ENCODE measurements at regions not wholly inside any gene's neighbourhood (a gene's known extent, or its start where the extent isn't known, plus 50 kb on each side); places are given as distances from the start of the nearest gene placed in this dataset.

DNA sequence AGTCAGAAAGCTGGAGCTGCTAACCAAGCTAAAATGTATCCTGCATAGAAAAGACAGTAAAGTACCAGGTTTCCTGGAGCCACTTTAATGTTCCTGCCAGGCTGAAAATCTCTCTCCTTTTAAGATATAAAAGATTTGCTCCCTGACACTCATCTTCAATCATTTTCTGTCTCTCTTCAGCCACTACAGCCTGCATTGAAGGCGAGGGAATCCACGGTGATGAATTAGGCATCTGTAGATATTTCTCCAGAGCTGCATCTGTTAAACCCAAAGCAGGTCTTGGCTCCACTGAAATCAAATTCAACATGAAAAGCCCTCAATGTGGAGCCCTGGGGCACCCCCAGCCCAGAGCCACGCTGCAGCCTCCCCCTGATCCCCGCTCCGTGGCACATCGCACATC lies 94.7 kb upstream of the CRHR1 start:
- no peak for DNase-seq

DNA sequence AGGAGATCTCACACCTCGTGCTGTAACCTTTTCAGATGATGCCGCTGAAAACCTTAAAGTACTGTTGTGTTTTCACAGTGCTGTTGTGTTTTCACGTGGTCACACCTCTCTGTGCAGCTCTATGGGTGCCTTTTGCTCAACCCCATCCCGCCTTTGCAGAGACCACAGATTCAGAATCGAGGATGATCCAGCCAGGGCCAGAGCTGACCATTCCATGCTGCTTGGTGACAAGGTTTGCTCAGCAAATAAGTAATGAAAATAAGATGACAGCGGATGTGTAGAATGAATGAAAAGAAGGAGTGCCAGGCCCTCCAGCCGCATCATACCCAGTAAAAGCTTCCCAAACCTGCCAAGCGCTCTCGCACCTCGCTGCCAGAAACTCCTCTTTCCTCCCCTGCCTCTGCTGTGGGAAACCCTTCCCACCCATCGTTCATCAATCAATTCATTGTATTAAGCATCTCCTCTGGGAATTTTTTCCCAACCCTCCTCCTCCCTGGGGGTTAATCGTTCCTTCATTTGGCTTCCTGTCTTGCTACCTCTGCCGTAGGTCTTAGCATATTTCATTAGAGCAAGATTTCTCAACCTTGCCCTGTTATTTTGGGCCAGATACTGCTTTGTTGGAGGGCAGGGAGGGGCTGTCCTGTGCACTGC lies 93.4 kb upstream of the CRHR1 start:
- DNase-seq, result no peak

- no peak for DNase-seq
Measured at GRCh38 chr17:45692661-45693060, 91.5 kb upstream of the CRHR1 start.

DNA sequence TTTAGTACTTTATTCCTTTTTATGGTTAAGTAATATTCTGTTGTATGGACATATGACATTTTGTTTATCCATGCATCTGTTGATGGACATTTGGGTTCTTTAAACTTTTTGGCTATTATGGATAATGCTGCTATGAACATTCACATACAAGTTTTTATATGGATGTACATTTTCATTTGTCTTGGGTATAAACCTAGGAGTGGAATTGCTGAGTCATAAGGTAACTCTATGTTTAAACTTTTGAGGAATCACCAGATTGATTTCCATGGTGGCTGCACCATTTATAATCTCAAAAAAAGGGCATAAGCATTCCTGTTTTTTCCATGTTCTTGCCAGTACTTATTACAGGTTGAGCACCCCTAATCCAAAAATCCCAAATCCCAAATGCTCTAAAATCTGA lies 90.3 kb upstream of the CRHR1 start:
- no peak for DNase-seq

- no peak for DNase-seq
Measured at GRCh38 chr17:45696442-45696841, 87.7 kb upstream of the CRHR1 start.

DNA sequence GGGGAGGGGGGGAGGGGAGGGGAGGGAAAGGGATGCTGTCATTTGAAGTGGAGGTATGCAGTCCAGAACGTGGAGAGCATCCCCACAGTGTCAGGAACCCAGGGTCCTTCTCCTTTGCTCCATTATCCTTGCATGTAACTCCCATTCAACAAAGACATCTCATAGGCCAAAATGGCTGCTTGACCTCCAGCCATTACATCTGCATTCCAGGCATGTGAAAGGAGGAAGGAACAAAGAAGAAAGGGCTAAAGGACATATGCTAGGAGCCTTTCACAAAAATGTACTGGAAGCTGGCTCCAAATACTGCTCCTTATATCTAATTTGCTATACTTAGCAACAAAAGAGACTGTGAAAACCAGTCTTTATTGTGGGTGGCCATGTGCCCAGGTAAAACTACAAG lies 87.0 kb upstream of the CRHR1 start:
- no peak for DNase-seq

DNA sequence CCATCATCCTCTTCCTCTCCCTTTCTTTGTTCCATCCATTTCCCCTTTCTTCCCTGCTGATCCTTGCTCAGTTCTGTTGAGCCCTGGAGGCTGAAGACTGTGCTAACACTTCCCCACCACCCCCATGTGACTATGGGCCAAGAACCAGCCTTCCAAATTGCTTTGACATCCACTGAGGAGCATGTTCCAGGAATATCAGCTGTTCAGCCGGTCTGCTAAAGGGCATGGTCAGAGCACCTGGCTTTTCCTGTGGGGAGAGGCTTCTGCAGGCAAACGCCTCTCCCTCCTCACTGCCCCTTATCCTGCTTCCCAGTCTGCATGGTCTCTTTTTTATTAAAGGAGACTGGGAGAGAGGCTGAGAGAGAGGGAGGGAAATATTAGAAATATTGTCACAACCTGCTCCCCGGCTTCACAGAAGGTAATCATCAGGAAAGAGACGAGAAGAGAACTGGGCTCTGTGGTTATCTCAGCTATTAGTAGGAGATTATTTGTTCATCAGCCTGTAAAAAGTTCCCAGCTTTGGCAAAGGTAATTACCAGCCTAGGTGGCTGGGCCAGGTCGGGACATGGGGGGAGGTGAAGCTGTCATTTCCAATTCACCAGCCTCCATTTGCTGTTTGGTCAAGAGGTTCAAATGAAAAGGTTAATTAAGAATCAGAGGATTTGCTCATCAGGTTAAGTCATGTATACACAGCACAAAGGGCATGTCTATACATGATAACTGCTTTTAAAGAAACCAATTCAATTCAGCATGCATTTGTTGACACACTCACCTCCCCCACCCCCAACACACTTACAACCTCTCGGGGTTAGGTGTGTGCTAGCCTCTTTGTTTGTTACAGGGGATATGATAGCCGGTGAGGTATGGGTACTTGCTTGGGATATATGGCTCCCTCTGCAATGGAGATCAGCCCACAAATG lies 83.7 kb upstream of the CRHR1 start:
- DNase-seq, result no peak

DNA sequence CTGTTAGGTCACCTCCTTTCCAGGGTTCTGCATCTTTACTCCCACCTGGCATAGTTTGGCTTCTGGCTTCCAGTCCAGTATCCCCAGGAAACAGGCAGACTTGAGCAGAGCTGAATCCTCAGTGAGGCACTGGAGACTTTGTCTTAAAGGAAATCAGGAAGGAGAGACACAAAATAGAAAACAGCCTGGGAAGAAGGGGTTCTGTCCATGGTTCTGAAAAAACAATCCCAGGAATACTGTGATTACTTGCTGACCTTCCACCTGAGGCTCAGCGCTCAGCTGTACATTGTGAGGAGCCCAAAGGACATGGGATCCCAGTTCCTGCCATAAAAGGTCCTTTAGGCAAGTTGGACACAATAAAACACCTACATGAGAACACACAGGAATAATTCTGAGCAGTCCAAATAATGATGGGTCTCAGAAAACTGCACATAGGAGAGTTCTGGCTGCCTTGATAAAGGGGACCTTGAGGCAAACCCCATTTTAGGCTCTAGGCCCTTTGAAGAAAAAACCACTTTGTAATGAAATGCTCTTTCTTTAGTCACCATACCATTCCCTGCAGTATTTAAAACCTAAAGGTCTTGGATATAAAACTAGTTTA lies 81.4 kb upstream of the CRHR1 start:
- no peak for DNase-seq

DNA sequence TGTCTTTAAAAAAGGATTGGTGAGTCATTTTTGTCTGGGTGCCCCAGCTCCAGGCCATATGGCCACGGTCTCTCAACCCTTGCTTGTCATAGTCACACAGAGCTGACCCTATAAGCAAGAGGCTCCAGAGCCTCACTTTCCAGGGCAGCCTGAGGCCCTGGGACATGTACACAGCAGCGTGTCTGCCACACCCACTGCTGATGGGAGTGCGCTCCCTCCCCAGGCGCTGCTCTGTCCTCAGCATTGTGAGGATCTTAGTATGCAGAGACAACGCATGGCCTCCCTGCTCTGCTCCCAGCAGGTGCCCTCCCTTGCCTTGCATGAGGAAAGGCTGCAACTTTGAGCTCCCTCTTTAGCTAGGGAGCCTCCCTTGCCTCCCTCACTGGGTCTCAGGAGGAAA lies 80.8 kb upstream of the CRHR1 start:
- DNase-seq, result no peak

DNA sequence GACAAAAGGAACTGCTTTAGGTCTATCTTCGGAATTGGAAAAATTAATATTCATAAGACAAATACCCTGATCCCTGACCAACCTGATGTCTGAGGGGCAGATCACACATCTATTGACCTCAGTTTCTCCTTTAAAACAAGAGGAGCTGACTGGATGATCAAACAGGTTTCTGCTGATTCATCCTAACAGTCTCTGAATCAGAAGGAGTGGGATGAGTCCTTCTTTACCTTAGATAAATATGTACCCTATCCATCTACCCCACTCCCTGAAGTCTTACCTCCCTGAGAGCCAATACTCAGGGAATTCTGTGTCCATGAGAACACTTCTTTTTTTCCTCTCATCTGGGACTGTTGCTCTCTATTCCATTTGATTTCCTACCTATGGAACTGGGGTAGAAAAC lies 80.3 kb upstream of the CRHR1 start:
- DNase-seq, result no peak

DNA sequence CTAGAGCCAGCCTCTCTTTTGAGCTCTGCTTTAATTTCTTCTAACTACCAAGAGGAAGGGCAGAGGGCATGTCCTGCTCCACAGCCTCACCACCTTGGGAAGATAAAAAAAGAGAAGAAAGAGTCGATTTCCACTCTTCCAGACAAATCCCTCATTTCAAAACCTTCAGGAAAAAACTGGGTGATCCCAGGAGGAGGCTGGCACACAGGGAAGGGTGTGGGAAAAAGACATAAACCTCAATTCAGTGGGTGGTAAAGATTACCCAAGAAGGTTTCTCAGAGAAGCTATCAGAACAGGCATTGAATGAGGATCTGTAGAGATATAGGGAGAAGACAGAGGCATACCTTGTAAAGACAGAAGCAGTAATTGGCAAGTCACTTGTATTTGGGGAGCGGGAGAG lies 79.9 kb upstream of the CRHR1 start:
- DNase-seq, result no peak

GRCh38 chr17:45705123-45706009 lies 78.8 kb upstream of the CRHR1 start:
- no peak for DNase-seq

- DNase-seq, result no peak
Measured at GRCh38 chr17:45706033-45706432, 78.1 kb upstream of the CRHR1 start.

DNA sequence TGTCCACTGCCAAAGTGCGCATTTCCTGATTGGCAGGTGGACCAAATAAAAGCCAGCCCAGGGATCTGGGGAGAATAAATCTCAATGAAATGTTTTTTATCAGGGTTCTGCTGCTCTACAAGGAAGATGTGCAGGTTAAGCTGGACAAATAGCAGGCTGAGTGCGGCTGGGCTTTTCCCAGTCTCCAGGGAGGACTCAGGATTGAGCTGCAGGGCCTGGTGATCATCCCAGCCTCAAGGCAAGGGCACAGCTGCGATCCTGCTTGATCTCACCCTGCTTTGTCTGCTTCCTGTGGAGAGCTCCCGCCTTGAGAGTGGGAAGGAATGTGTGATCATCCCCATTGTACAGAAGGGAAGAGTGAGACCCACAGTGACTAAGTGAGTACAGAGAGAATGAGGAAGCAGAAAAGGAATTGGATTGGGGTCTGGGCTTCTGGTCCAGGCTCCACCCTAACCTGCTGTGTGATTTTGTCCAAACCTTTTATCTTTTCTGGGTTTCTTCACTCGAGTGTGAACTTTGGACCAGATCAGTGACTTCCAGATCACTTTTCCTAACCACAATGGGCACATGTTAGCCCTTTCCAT lies 75.3 kb upstream of the CRHR1 start:
- no peak for DNase-seq

DNA sequence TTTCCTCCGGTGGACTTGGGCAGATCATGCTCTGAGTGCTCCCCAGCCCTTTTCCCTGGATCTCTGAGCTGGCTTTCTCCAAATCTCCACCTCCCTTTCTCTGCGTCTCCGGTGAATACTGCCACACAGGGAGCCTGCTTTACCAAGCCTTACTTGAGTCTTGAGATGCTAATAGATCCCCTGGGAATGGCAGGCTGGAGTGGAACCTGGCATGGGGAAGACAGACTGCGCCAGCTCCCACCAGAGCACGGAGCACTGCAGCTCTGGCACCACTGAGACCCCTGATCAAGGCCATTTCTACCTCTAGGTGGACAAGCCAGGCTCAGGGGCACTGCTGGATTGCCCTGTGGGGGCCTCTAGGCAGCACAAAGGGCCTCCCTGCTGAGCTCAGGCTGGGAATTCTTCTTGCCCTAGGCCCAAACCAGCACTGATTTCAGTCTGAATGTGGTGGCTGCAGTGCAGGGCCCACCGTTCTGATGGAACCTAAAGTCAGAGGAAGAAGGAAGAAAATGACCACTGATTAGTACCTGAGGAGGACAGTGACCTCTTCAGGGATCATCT lies 74.3 kb upstream of the CRHR1 start:
- DNase-seq, result no peak

DNA sequence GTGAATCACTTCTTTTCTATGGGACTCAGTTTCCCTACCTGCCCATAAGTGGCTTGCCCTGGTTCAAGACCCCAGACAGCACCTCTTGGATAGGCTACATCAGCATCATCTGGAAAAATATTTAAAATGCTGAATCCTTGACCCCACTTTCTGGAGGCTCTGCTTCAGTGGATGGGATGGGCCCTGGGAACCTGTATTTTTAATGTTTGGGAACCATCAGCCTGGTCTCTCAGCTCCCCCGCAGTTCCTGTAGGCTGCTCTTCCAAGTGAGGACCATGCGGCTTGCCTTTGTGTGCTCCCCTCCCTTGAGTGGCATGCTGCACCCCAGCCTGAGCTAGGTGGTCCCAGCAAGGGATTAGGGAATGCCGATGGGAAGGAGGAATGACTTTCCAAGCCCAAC lies 68.3 kb upstream of the CRHR1 start:
- no peak for DNase-seq

GRCh38 chr17:45718791-45719190 lies 65.3 kb upstream of the CRHR1 start:
- no peak for DNase-seq

DNA sequence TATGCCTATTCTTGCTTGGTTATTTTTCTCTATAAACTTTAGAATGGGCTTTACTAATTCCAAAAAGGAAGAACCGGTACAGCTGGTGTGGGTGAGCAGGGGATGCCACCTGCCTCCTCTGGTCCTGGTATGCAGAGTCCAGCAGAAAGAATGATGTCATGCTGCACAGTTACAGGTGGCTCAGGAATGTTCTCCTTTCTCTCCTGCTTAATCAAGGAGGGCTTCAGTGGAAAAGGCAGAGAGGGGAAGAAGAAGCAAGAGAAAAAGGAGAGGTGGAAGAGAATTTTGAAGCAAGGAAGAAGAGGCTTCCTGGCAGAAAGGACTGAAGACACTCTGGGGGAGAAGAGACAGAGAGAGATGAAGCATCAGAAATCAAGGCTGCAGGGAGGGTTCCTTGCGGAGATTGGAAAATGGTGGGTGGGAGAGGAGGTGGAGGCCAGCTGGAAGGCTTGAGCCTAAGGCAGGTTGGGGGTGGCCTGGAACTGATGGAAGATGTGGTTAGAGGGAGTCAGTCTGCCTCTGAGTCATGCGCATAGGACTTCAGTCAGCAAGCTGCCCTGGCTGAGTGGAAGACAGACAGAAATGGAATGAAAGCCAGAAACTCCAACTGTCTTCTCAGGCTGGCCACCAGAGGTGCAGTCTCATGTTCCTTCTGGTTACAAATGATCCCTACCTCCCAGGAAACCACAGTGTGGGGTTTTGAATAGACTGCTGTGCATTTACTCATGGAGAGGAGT lies 64.6 kb upstream of the CRHR1 start:
- no peak for DNase-seq

DNA sequence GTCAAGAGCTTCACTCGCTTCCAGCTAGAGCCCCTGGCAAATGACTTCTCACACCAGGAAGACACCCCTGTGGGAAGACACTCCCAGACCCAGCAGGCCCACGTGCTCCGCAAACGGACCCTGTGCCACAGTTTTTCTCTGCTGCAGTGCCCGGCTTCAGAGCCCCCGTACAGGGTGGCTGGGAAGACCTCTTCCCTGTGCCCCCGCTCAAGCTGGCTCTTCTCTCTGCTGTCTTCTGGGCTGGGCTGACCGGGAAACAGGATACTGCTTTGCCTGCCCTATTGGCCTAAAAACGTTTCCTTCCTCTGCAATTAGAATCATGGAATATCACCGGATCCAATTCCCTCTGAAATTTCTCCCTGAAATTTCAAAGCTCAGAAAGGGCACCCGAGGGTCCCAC lies 63.7 kb upstream of the CRHR1 start:
- no peak for DNase-seq

GRCh38 chr17:45722161-45722560 lies 62.0 kb upstream of the CRHR1 start:
- no peak for DNase-seq

- DNase-seq, result no peak
Measured at GRCh38 chr17:45729294-45729907, 54.7 kb upstream of the CRHR1 start.
